Fibroblast of skin of left biceps (primary cell): ENCODE measurements at regions not wholly inside any gene's neighbourhood (a gene's known extent, or its start where the extent isn't known, plus 50 kb on each side); places are given as distances from the start of the nearest gene placed in this dataset.

Experiments
- DNase-seq, 2 experiments: peaks; one replicate each; pipeline ENCODE4 v3.0.0-alpha.2; 2013; ENCODE audit warnings: low read depth in 2 of 2

GRCh38 chr3:46146548-46146947 is 61.6 kb downstream of the CCR1 start:
- no peak for DNase-seq

- no peak for DNase-seq
These were observed 62.1 kb downstream of the CCR1 start for GRCh38 chr3:46146021-46146420.

GRCh38 chr3:46145147-46145546 is 63.0 kb downstream of the CCR1 start:
- no peak for DNase-seq

GRCh38 chr3:46143951-46144473 is 64.1 kb downstream of the CCR1 start:
- no peak for DNase-seq

GRCh38 chr3:46141813-46142212 is 66.3 kb downstream of the CCR1 start:
- DNase-seq, result no peak

- DNase-seq, result no peak
These were observed 69.5 kb downstream of the CCR1 start for GRCh38 chr3:46138581-46138980.

GRCh38 chr3:46135475-46135874 is 72.6 kb downstream of the CCR1 start:
- DNase-seq, result no peak

GRCh38 chr3:46133285-46133684 is 74.8 kb downstream of the CCR1 start:
- no peak for DNase-seq

GRCh38 chr3:46132565-46132964 is 75.5 kb downstream of the CCR1 start:
- DNase-seq, result no peak

- no peak for DNase-seq
These were observed 76.1 kb downstream of the CCR1 start for GRCh38 chr3:46131884-46132450.

- DNase-seq, result no peak
These were observed 77.3 kb downstream of the CCR1 start for GRCh38 chr3:46130631-46131310.

- DNase-seq, result no peak
These were observed 78.4 kb downstream of the CCR1 start for GRCh38 chr3:46129588-46130272.

- peak; percentile 60 to 64 for DNase-seq
These were observed 80.6 kb downstream of the CCR1 start for GRCh38 chr3:46127503-46127902.

- DNase-seq, result no peak
These were observed 83.6 kb downstream of the CCR1 start for GRCh38 chr3:46124216-46125177.

- no peak for DNase-seq
These were observed 84.5 kb downstream of the CCR1 start for GRCh38 chr3:46123646-46124045.

GRCh38 chr3:46122091-46122490 is 86.0 kb downstream of the CCR1 start:
- no peak for DNase-seq

GRCh38 chr3:46120983-46121382 is 87.1 kb downstream of the CCR1 start:
- DNase-seq, result no peak

GRCh38 chr3:46119709-46120498 is 88.2 kb downstream of the CCR1 start:
- no peak for DNase-seq

- no peak for DNase-seq
These were observed 88.9 kb downstream of the CCR1 start for GRCh38 chr3:46119253-46119652.

GRCh38 chr3:46116996-46117395 is 89.7 kb upstream of the XCR1 start:
- DNase-seq, result no peak
